Upper lobe of left lung (tissue), 6 donors: ENCODE measurements at regions not wholly inside any gene's neighbourhood (a gene's known extent, or its start where the extent isn't known, plus 50 kb on each side); places are given as distances from the start of the nearest gene placed in this dataset.
A peak's percentile ranks its signal among the peaks of the same experiment; 100 is the strongest.

Experiments used
- ATAC-seq, 2 donors: fragments of 200-7000 bp; cut with Tn5 transposase; one replicate each; pipeline ENCODE4 v1.9.1; 2022; ENCODE audit warnings: mild to moderate bottlenecking in 2 of 2, moderate library complexity in 2 of 2; ENCODE audit not compliant: low FRiP score in 2 of 2
- DNase-seq, 2 donors: peaks; one replicate each; pipeline ENCODE4 v3.0.0-alpha.2; 2019 to 2020
- H3K27ac ChIP-seq, 4 donors: fragments of 200-600 bp; sonication (generic); one replicate each; pipeline ENCODE4 v1.5.1; 2016 to 2019
- H3K27me3 ChIP-seq, 4 donors: fragments of 200-600 bp; sonication (generic); one replicate each; pipeline ENCODE4 v1.5.1; 2017 to 2019
- H3K36me3 ChIP-seq, 4 donors: fragments of 200-600 bp; sonication (generic); one replicate each; pipeline ENCODE4 v1.5.1; 2016 to 2019
- H3K4me1 ChIP-seq, 4 donors: fragments of 200-600 bp; sonication (generic); one replicate each; pipeline ENCODE4 v1.5.1; 2018 to 2019
- H3K4me3 ChIP-seq, 4 donors: fragments of 200-600 bp; sonication (generic); one replicate each; pipeline ENCODE4 v1.5.1; 2017 to 2019; ENCODE audit warnings: mild to moderate bottlenecking in 2 of 4, moderate library complexity in 1 of 4
- H3K9me3 ChIP-seq, 4 donors: fragments of 200-600 bp; sonication (generic); one replicate each; pipeline ENCODE4 v1.5.1; 2018 to 2019
- EP300 ChIP-seq, 4 donors: sonication (generic); formaldehyde crosslinking; IDR thresholded peaks; one replicate each; pipeline ENCODE4 v1.5.1; 2017; ENCODE audit warnings: antibody characterized with exemption in 4 of 4, control low read depth in 2 of 4
- POLR2A ChIP-seq, 4 donors: fragments of 450-650 bp; IDR thresholded peaks; one replicate each; pipeline ENCODE4 v1.5.1; 2016 to 2017; ENCODE audit warnings: antibody characterized with exemption in 4 of 4, mild to moderate bottlenecking in 2 of 4
- POLR2AphosphoS5 ChIP-seq, 2 donors: sonication (generic); formaldehyde crosslinking; IDR thresholded peaks; one replicate each; pipeline ENCODE4 v1.5.1; 2017; ENCODE audit warnings: antibody characterized with exemption in 2 of 2
- WGBS, 2 donors: methylation state at CpG; one replicate each; pipeline ENCODE4 v1.1.5; 2017 to 2018; 5-methylcytosine and 5-hydroxymethylcytosine counted together
- TF ChIP-seq, protein P1 (sequence below), 6 experiments: fragments of 450-650 bp in 4 of 6; fragments of 200-600 bp in 2 of 6; sonication (generic) in 2 of 6; IDR thresholded peaks; one replicate each; pipeline ENCODE4 v1.5.1; 2016 to 2019; ENCODE audit warnings: antibody characterized with exemption in 6 of 6
- donor health status: DM: no; HTN: no; CAD: no; lungs with moderate emphysema.
- donor health status: DM: no; HTN: yes; CAD: no; lungs with severe emphysema.

DNA sequence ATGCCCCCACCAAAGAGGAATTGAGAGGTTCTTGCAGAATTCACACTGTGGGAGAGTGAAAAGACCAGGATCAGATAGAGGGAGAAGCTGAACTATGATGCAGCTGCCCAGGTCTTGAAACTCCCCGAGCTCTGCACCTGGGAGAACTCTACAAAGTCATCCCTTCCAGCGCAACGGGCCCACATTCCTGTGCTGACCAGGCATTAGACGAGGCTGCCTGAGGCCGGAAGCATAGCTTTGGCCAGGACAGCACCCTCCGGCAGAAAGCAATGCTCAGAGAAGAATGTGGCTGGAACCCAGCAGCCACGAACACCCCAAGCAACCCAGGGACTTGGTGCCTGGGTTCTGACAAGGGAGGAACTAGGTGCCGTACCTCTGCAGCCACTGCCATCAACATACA lies 281.5 kb upstream of the CDH4 start:
- Histone ChIP-seq H3K4me1 (no peaks in the 10 kb centered on the region), H3K36me3 (no peaks in the 10 kb centered on the region), H3K9me3 (no peaks in the 10 kb centered on the region), H3K27ac (no peak overlapping the region), H3K4me3 (no peak overlapping the region), H3K27me3 (no peaks in the 10 kb centered on the region)
- DNase-seq (no peak), ATAC-seq (no peak)
- TF ChIP-seq, protein P1, sequence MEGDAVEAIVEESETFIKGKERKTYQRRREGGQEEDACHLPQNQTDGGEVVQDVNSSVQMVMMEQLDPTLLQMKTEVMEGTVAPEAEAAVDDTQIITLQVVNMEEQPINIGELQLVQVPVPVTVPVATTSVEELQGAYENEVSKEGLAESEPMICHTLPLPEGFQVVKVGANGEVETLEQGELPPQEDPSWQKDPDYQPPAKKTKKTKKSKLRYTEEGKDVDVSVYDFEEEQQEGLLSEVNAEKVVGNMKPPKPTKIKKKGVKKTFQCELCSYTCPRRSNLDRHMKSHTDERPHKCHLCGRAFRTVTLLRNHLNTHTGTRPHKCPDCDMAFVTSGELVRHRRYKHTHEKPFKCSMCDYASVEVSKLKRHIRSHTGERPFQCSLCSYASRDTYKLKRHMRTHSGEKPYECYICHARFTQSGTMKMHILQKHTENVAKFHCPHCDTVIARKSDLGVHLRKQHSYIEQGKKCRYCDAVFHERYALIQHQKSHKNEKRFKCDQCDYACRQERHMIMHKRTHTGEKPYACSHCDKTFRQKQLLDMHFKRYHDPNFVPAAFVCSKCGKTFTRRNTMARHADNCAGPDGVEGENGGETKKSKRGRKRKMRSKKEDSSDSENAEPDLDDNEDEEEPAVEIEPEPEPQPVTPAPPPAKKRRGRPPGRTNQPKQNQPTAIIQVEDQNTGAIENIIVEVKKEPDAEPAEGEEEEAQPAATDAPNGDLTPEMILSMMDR (IDR thresholded peaks at IDR 0.05) = no peak
- no peak for TF ChIP-seq POLR2A (IDR thresholded peaks at IDR 0.05)
- no peak for TF ChIP-seq EP300 (IDR thresholded peaks at IDR 0.05)
- TF ChIP-seq POLR2AphosphoS5 (IDR thresholded peaks at IDR 0.05) = no peak
- WGBS, 2 donors = 66 to 80% methylated on average over 6 to 8 of the region's 8 CpGs

DNA sequence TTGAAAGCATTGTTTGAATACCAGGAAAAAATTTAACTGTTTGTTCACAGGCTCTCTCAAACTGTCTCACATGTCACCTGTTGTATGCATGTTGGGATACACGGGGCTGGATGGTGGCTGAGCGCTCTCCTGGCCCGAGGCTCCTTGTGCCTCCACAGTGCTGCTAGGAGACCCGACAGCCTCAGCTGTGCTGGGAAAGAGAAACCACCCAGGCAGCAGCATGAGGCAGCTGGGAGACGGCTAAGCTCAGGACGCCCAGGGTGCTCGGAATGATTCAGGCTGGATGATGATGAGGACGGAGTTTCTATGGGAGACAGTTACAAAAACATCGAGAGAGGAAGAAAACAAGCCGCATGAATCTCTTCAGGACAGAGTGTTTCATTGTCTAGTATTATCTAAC lies 278.0 kb upstream of the CDH4 start:
- 82 to 85% methylated on average over 10 of the region's 10 CpGs for WGBS, 2 donors
- Histone ChIP-seq H3K27ac (peak overlapping the region in 1 of 4 donors; percentile 11), H3K36me3 (no peaks in the 10 kb centered on the region), H3K4me1 (no peaks in the 10 kb centered on the region), H3K9me3 (peaks cover 0 to 2% (median 0%) of the 10 kb centered on the region in 4 donors), H3K4me3 (no peak overlapping the region), H3K27me3 (no peaks in the 10 kb centered on the region)
- TF ChIP-seq, protein P1 (IDR thresholded peaks at IDR 0.05) = no peak
- TF ChIP-seq POLR2A (IDR thresholded peaks at IDR 0.05) (no peak), EP300 (IDR thresholded peaks at IDR 0.05) (no peak), POLR2AphosphoS5 (IDR thresholded peaks at IDR 0.05) (no peak)
- DNase-seq (no peak), ATAC-seq (no peak)

DNA sequence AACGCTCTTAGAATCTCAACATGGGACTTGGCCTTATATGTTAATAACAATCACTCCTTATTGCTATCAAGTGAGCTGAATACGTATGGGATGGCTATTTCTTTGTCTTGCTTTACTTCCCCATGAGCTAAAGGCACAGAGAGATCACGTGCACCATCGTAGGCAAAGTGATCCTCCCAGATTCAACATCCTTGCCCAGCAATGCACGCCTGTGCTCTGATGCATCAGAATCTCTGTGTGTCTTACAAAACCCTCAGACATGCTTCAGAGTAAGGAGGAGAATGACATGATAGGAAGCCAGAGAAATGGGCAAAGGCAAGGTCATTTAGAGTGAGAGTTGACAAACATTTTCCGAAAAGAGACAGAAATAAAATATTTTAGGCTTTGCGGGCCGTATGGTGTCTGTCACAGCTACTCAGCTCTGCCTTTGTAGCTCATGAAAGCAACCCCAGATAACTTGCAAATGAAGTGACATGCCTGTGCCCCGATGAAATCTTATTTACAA lies 277.6 kb upstream of the CDH4 start:
- WGBS, 2 donors = 68 to 72% methylated on average over 8 to 9 of the region's 9 CpGs
- Histone ChIP-seq H3K27ac (peak overlapping the region in 1 of 4 donors; percentile 11), H3K9me3 (peaks cover 0 to 6% (median under 1%) of the 10 kb centered on the region in 4 donors), H3K4me3 (no peak overlapping the region), H3K4me1 (no peaks in the 10 kb centered on the region), H3K27me3 (no peaks in the 10 kb centered on the region), H3K36me3 (no peaks in the 10 kb centered on the region)
- DNase-seq = no peak
- TF ChIP-seq POLR2A (IDR thresholded peaks at IDR 0.05) (no peak), POLR2AphosphoS5 (IDR thresholded peaks at IDR 0.05) (no peak)
- ATAC-seq = no peak

DNA sequence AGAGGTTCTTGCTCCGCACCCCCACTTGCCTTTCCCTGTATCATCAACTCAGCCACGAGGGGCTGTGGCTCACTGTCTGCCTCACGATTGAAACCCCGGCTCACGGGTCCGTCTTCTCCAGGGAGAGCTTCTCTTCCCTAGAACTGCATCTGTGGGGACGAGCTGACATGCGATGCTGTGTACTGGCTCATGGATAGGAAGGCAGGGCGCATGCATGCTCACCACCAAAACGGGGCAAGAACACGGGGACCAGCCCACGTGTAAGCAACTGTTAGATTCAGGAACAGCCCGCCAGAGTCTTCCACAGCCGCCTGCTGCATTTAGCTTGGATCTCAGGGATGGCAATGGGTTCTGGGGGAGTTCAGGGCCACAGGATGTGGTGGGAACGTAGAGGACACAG lies 275.9 kb upstream of the CDH4 start:
- Histone ChIP-seq H3K4me1 (no peaks in the 10 kb centered on the region), H3K9me3 (peaks cover 4 to 9% (median 6%) of the 10 kb centered on the region in 4 donors), H3K4me3 (no peak overlapping the region), H3K27me3 (no peaks in the 10 kb centered on the region), H3K27ac (no peak overlapping the region), H3K36me3 (no peaks in the 10 kb centered on the region)
- WGBS, 2 donors = 85 to 94% methylated on average over 15 of the region's 15 CpGs
- ATAC-seq = no peak
- TF ChIP-seq EP300 (IDR thresholded peaks at IDR 0.05) = no peak
- no peak for TF ChIP-seq POLR2AphosphoS5 (IDR thresholded peaks at IDR 0.05)
- TF ChIP-seq, protein P1 (IDR thresholded peaks at IDR 0.05) = no peak
- DNase-seq = no peak

DNA sequence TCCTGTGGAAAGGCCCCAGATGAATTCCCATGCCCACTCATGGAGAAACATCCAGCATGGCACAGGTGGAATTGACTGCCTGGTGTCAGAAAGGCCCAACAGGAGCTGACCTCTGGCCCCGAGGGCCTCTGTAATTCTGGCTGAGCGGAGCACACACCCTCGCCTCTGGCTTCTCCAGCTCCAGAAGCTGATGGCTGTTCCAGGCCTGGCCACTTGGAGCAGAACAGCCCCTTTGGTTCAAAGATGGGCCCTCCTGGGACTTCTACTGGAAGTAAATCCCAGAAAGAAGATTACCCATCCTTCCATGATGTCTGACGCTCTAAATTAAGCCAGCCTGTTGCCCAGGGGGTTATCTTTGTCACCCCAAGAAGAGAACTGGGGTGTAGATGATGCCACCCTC lies 275.1 kb upstream of the CDH4 start:
- TF ChIP-seq EP300 (IDR thresholded peaks at IDR 0.05) (no peak), POLR2A (IDR thresholded peaks at IDR 0.05) (no peak), POLR2AphosphoS5 (IDR thresholded peaks at IDR 0.05) (no peak)
- TF ChIP-seq, protein P1 (IDR thresholded peaks at IDR 0.05) = no peak
- 70 to 85% methylated on average over 4 of the region's 4 CpGs for WGBS, 2 donors
- H3K27me3 ChIP-seq = no peaks in the 10 kb centered on the region
- no peak overlapping the region for H3K27ac ChIP-seq
- no peaks in the 10 kb centered on the region for H3K36me3 ChIP-seq
- DNase-seq (no peak), ATAC-seq (no peak)
- H3K4me3 ChIP-seq = no peak overlapping the region
- peaks cover 4 to 9% (median 6%) of the 10 kb centered on the region in 4 donors for H3K9me3 ChIP-seq
- H3K4me1 ChIP-seq = no peaks in the 10 kb centered on the region
